Trophoblast cell (in vitro differentiated cells and primary cell): ENCODE measurements at regions not wholly inside any gene's neighbourhood (a gene's known extent, or its start where the extent isn't known, plus 50 kb on each side); places are given as distances from the start of the nearest gene placed in this dataset.
A peak's percentile ranks its signal among the peaks of the same experiment; 100 is the strongest.

Experiments used
- DNase-seq, 2 donors: peaks; one replicate each; pipeline ENCODE4 v3.0.0-alpha.2; 2016
- H2AFZ ChIP-seq: 2 replicates; pipeline ENCODE4 v1.6.1; 2013; ENCODE audit warnings: low read length, moderate library complexity, mild to moderate bottlenecking; ENCODE audit not compliant: insufficient read depth, poor library complexity
- H2AK5ac ChIP-seq: 2 replicates; pipeline ENCODE4 v1.6.1; 2013; ENCODE audit warnings: mild to moderate bottlenecking, low read length
- H2BK120ac ChIP-seq: 2 replicates; pipeline ENCODE4 v1.6.1; 2013; ENCODE audit warnings: low read length, mild to moderate bottlenecking, moderate library complexity; ENCODE audit not compliant: insufficient read depth, poor library complexity
- H2BK12ac ChIP-seq: 2 replicates; pipeline ENCODE4 v1.6.1; 2013; ENCODE audit warnings: mild to moderate bottlenecking, low read length, moderate library complexity
- H2BK5ac ChIP-seq: 2 replicates; pipeline ENCODE4 v1.6.1; 2013; ENCODE audit warnings: low read length, low read depth, moderate library complexity, mild to moderate bottlenecking; ENCODE audit not compliant: poor library complexity
- H3K14ac ChIP-seq: 2 replicates; pipeline ENCODE4 v1.6.1; 2013; ENCODE audit warnings: mild to moderate bottlenecking, low read length
- H3K18ac ChIP-seq: 2 replicates; pipeline ENCODE4 v1.6.1; 2013; ENCODE audit warnings: mild to moderate bottlenecking, low read length
- H3K23ac ChIP-seq: 2 replicates; pipeline ENCODE4 v1.6.1; 2013; ENCODE audit warnings: low read length
- H3K27ac ChIP-seq: 2 replicates; pipeline ENCODE4 v1.5.1; 2013; ENCODE audit warnings: low read depth, mild to moderate bottlenecking, inconsistent platforms, low read length, moderate library complexity
- H3K27me3 ChIP-seq: 2 replicates; pipeline ENCODE4 v1.6.1; 2013; ENCODE audit warnings: inconsistent platforms, mild to moderate bottlenecking, low read length, moderate library complexity; ENCODE audit not compliant: insufficient read depth
- H3K36me3 ChIP-seq, 2 experiments: 1 replicate in 1 of 2; 2 replicates in 1 of 2; pipeline ENCODE4 v1.6.1; 2013; ENCODE audit warnings: low read length in 2 of 2, mild to moderate bottlenecking in 2 of 2, moderate library complexity in 1 of 2; ENCODE audit not compliant: insufficient read depth in 2 of 2, control insufficient read depth in 1 of 2
- H3K4ac ChIP-seq: 2 replicates; pipeline ENCODE4 v1.6.1; 2013; ENCODE audit warnings: low read depth, mild to moderate bottlenecking, low read length, moderate library complexity
- H3K4me1 ChIP-seq, 2 experiments: 1 replicate in 1 of 2; 2 replicates in 1 of 2; pipeline ENCODE4 v1.6.1; 2013; ENCODE audit warnings: low read length in 2 of 2, mild to moderate bottlenecking in 2 of 2, moderate library complexity in 1 of 2; ENCODE audit not compliant: insufficient read depth in 2 of 2, control insufficient read depth in 1 of 2
- H3K4me2 ChIP-seq: 2 replicates; pipeline ENCODE4 v1.6.1; 2013; ENCODE audit warnings: inconsistent platforms, mild to moderate bottlenecking, low read length, moderate library complexity
- H3K4me3 ChIP-seq: 2 replicates; pipeline ENCODE4 v1.5.1; 2013; ENCODE audit warnings: mild to moderate bottlenecking, low read depth, low read length, inconsistent platforms
- H3K79me1 ChIP-seq: one replicate; pipeline ENCODE4 v1.6.1; 2013; ENCODE audit warnings: low read length
- H3K79me2 ChIP-seq: 2 replicates; pipeline ENCODE4 v1.6.1; 2013; ENCODE audit warnings: low read length, mild to moderate bottlenecking; ENCODE audit not compliant: control insufficient read depth, insufficient read depth, poor library complexity
- H3K9ac ChIP-seq: 2 replicates; pipeline ENCODE4 v1.6.1; 2013; ENCODE audit warnings: mild to moderate bottlenecking, low read length
- H3K9me3 ChIP-seq: 2 replicates; pipeline ENCODE4 v1.6.1; 2013; ENCODE audit warnings: low read depth, mild to moderate bottlenecking, control low read depth, inconsistent platforms, low read length; ENCODE audit not compliant: insufficient read depth
- H4K12ac ChIP-seq: 2 replicates; pipeline ENCODE4 v1.6.1; 2013; ENCODE audit warnings: low read depth, mild to moderate bottlenecking, low read length, moderate library complexity
- H4K8ac ChIP-seq: 2 replicates; pipeline ENCODE4 v1.6.1; 2013; ENCODE audit warnings: low read depth, mild to moderate bottlenecking, low read length, moderate library complexity
- H4K91ac ChIP-seq: one replicate; pipeline ENCODE4 v1.6.1; 2013; ENCODE audit warnings: low read depth, mild to moderate bottlenecking, low read length, moderate library complexity
- WGBS: extraction: QIAGEN DNeasy Blood & Tissue Kit; methylation state at CpG from one replicate; pipeline ENCODE4 v1.1.7; 2013; ENCODE audit warnings: missing lambda C conversion rate; ENCODE audit not compliant: insufficient read length, insufficient coverage; ENCODE audit errors: extremely low coverage; 5-methylcytosine and 5-hydroxymethylcytosine counted together

DNA sequence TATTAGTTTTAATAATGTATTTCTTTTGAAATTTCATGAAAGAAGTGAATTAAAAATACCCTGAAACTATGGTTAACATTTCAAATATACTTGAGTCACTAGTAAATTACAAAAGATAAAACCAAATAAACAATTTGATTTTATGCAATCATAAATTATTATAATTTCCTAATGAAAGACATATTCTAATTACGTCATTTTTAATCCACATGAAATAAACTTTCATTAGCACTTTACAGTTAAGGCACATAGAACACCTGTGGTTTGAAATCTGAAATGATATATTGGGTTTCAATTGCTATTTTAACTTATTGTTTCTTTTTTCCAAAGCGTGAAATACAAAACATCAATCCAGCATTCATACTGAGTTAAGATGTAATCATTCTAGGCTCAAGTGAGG is 1492.5 kb upstream of the PABPC4L start:
- Histone ChIP-seq H2BK5ac (no peak overlapping the region), H3K4me3 (no peak overlapping the region), H3K36me3 (no peaks in the 10 kb centered on the region), H3K9ac (no peak overlapping the region), H3K79me1 (no peaks in the 10 kb centered on the region), H2BK12ac (no peak overlapping the region), H3K23ac (no peak overlapping the region), H4K91ac (no peak overlapping the region), H3K9me3 (no peaks in the 10 kb centered on the region), H3K27ac (no peak overlapping the region), H2AK5ac (no peak overlapping the region), H3K4ac (no peak overlapping the region), H3K14ac (no peak overlapping the region), H3K4me1 (peaks cover 0 to 2% of the 10 kb centered on the region in 2 experiments), H3K18ac (no peak overlapping the region), H3K27me3 (no peaks in the 10 kb centered on the region), H4K12ac (no peak overlapping the region), H4K8ac (no peak overlapping the region), H2BK120ac (no peak overlapping the region), H3K4me2 (no peak overlapping the region), H2AFZ (no peak overlapping the region), H3K79me2 (no peaks in the 10 kb centered on the region)
- WGBS: no CpG with 5 or more reads among the region's 2 CpGs
- no peak for DNase-seq

DNA sequence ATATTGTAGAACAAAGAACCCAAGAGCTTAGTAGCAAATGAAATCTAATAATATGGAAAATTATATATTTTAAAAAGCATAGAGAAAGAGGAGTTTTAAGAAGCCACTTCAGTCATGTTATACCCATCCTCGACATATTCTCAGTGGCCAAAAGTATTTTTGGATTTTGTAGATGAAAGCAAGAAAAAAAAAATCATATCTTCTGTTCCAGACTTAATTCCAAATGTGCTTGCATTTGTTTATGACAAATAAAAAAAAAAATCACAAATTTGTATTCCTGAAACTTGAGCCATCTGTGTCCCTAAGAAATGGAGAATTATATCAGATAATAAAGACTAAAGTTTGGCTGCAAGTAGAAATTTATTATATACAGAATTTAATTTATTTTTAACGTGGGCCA is 1482.4 kb upstream of the PABPC4L start:
- no peak overlapping the region for H2AFZ ChIP-seq
- H3K79me2 ChIP-seq: no peaks in the 10 kb centered on the region
- H3K4ac ChIP-seq: no peak overlapping the region
- H3K9ac ChIP-seq: no peak overlapping the region
- no peak overlapping the region for H4K12ac ChIP-seq
- H3K4me3 ChIP-seq: no peak overlapping the region
- H2BK120ac ChIP-seq: no peak overlapping the region
- H2AK5ac ChIP-seq: no peak overlapping the region
- H2BK12ac ChIP-seq: no peak overlapping the region
- H3K18ac ChIP-seq: no peak overlapping the region
- no peak overlapping the region for H2BK5ac ChIP-seq
- H3K27ac ChIP-seq: no peak overlapping the region
- no peak overlapping the region for H3K4me2 ChIP-seq
- no peaks in the 10 kb centered on the region for H3K4me1 ChIP-seq
- no peak overlapping the region for H3K14ac ChIP-seq
- DNase-seq: no peak
- no peaks in the 10 kb centered on the region for H3K36me3 ChIP-seq
- H3K9me3 ChIP-seq: no peaks in the 10 kb centered on the region
- no peak overlapping the region for H4K91ac ChIP-seq
- WGBS: no CpG with 5 or more reads among the region's 2 CpGs
- H3K27me3 ChIP-seq: no peaks in the 10 kb centered on the region
- H3K23ac ChIP-seq: no peak overlapping the region
- H3K79me1 ChIP-seq: no peaks in the 10 kb centered on the region
- H4K8ac ChIP-seq: no peak overlapping the region

DNA sequence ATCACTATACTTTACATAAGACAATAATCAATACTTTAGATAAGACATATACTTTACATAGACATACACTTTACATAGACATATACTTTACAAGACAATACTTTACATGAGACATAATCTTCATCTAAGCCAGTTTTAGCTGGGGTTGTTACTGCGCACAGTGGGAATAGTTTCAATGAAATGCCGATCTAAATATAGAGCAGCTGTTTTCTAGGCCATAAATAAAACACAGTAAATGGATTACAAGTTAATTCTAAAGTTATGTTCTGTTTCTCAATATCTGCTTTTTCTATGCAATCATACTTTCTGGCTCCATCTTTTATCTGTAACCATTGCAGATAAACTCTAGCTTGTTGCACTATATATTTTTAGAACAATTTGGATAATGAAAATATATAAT is 1470.6 kb upstream of the PABPC4L start:
- no peak overlapping the region for H4K12ac ChIP-seq
- no peak overlapping the region for H3K27ac ChIP-seq
- no peak overlapping the region for H3K18ac ChIP-seq
- H3K9me3 ChIP-seq: no peaks in the 10 kb centered on the region
- H3K4me3 ChIP-seq: no peak overlapping the region
- H2AFZ ChIP-seq: no peak overlapping the region
- no peak overlapping the region for H2BK5ac ChIP-seq
- DNase-seq: no peak
- H3K4me2 ChIP-seq: no peak overlapping the region
- no peak overlapping the region for H3K9ac ChIP-seq
- no peak overlapping the region for H4K8ac ChIP-seq
- H2BK120ac ChIP-seq: no peak overlapping the region
- no peaks in the 10 kb centered on the region for H3K4me1 ChIP-seq
- H3K4ac ChIP-seq: no peak overlapping the region
- no peaks in the 10 kb centered on the region for H3K36me3 ChIP-seq
- H3K14ac ChIP-seq: no peak overlapping the region
- no peaks in the 10 kb centered on the region for H3K79me1 ChIP-seq
- H2AK5ac ChIP-seq: no peak overlapping the region
- no peaks in the 10 kb centered on the region for H3K27me3 ChIP-seq
- H4K91ac ChIP-seq: no peak overlapping the region
- no peak overlapping the region for H2BK12ac ChIP-seq
- no peaks in the 10 kb centered on the region for H3K79me2 ChIP-seq
- WGBS: no CpG with 5 or more reads among the region's 2 CpGs
- H3K23ac ChIP-seq: no peak overlapping the region

DNA sequence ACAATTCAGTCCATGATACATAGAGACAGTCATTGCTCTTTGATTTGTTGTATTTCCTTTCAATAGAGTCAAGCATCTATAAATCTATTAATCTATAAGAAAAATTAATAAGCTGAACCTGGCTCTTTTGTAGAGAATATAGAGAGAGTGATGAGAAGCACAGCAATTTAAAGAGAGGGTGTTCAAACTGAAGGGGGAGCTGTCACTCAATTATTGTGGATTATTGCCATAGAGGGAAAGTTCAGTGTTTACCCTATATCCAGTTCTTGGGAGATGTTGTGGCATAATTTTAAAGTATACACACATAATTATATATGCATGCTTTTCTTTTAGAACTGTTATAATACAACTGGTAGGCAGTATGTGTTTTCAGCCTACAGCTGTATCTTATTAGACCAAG is 1469.0 kb upstream of the PABPC4L start:
- H3K14ac ChIP-seq: no peak overlapping the region
- H3K18ac ChIP-seq: no peak overlapping the region
- H3K79me2 ChIP-seq: no peaks in the 10 kb centered on the region
- no peaks in the 10 kb centered on the region for H3K79me1 ChIP-seq
- peak in 1 of 2 donors; percentile 4 for DNase-seq
- H4K91ac ChIP-seq: no peak overlapping the region
- H3K4ac ChIP-seq: no peak overlapping the region
- no peak overlapping the region for H3K9ac ChIP-seq
- H4K12ac ChIP-seq: no peak overlapping the region
- H2AK5ac ChIP-seq: no peak overlapping the region
- H3K36me3 ChIP-seq: no peaks in the 10 kb centered on the region
- no peaks in the 10 kb centered on the region for H3K4me1 ChIP-seq
- no peak overlapping the region for H4K8ac ChIP-seq
- H2BK120ac ChIP-seq: no peak overlapping the region
- H3K4me2 ChIP-seq: no peak overlapping the region
- no peaks in the 10 kb centered on the region for H3K27me3 ChIP-seq
- H3K27ac ChIP-seq: no peak overlapping the region
- H3K9me3 ChIP-seq: no peaks in the 10 kb centered on the region
- H3K4me3 ChIP-seq: no peak overlapping the region
- H2BK5ac ChIP-seq: no peak overlapping the region
- no peak overlapping the region for H2AFZ ChIP-seq
- H2BK12ac ChIP-seq: no peak overlapping the region
- no peak overlapping the region for H3K23ac ChIP-seq
